HT-29 (cell line): ENCODE measurements at regions not wholly inside any gene's neighbourhood (a gene's known extent, or its start where the extent isn't known, plus 50 kb on each side); places are given as distances from the start of the nearest gene placed in this dataset.
A peak's percentile ranks its signal among the peaks of the same experiment; 100 is the strongest.

Experiments
- DNase-seq: peaks from one replicate; pipeline ENCODE4 v3.0.0-alpha.2; 2015; ENCODE audit warnings: low spot score

- DNase-seq, result no peak
Measured at GRCh38 chr2:147649286-147649685, 195.5 kb upstream of the ACVR2A start.

GRCh38 chr2:147648471-147648870 lies 196.4 kb upstream of the ACVR2A start:
- peak; percentile 56 for DNase-seq

GRCh38 chr2:147647816-147648215 lies 197.0 kb upstream of the ACVR2A start:
- DNase-seq, result no peak

- DNase-seq, result no peak
Measured at GRCh38 chr2:147646818-147647468, 197.9 kb upstream of the ACVR2A start.

- DNase-seq, result no peak
Measured at GRCh38 chr2:147644491-147644890, 200.3 kb upstream of the ACVR2A start.

- no peak for DNase-seq
Measured at GRCh38 chr2:147642765-147643164, 202.1 kb upstream of the ACVR2A start.

GRCh38 chr2:147641651-147642050 lies 203.2 kb upstream of the ACVR2A start:
- no peak for DNase-seq

- DNase-seq, result no peak
Measured at GRCh38 chr2:147639891-147640290, 204.9 kb upstream of the ACVR2A start.

GRCh38 chr2:147639386-147639785 lies 205.4 kb upstream of the ACVR2A start:
- DNase-seq, result no peak

GRCh38 chr2:147636886-147637285 lies 207.9 kb upstream of the ACVR2A start:
- peak; percentile 30 for DNase-seq

GRCh38 chr2:147636238-147636882 lies 208.5 kb upstream of the ACVR2A start:
- DNase-seq, result peak; percentile 24

GRCh38 chr2:147634826-147635225 lies 210.0 kb upstream of the ACVR2A start:
- DNase-seq, result no peak

- DNase-seq, result no peak
Measured at GRCh38 chr2:147632198-147632597, 212.6 kb upstream of the ACVR2A start.

GRCh38 chr2:147631294-147631693 lies 213.5 kb upstream of the ACVR2A start:
- DNase-seq, result peak; percentile 31

- DNase-seq, result no peak
Measured at GRCh38 chr2:147630585-147630984, 214.2 kb upstream of the ACVR2A start.

GRCh38 chr2:147628971-147629421 lies 215.8 kb upstream of the ACVR2A start:
- no peak for DNase-seq

- no peak for DNase-seq
Measured at GRCh38 chr2:147623328-147623727, 221.5 kb upstream of the ACVR2A start.

GRCh38 chr2:147621656-147622197 lies 223.1 kb upstream of the ACVR2A start:
- no peak for DNase-seq

- no peak for DNase-seq
Measured at GRCh38 chr2:147619808-147620207, 225.0 kb upstream of the ACVR2A start.

GRCh38 chr2:147615726-147616125 lies 229.1 kb upstream of the ACVR2A start:
- DNase-seq, result no peak

- no peak for DNase-seq
Measured at GRCh38 chr2:147614979-147615470, 229.8 kb upstream of the ACVR2A start.

- DNase-seq, result no peak
Measured at GRCh38 chr2:147614471-147614870, 230.4 kb upstream of the ACVR2A start.

- DNase-seq, result no peak
Measured at GRCh38 chr2:147610496-147611040, 234.3 kb upstream of the ACVR2A start.
